Fibroblast of the aortic adventitia (primary cell): ENCODE measurements at regions not wholly inside any gene's neighbourhood (a gene's known extent, or its start where the extent isn't known, plus 50 kb on each side); places are given as distances from the start of the nearest gene placed in this dataset.

Experiments
- DNase-seq: peaks from one replicate; pipeline ENCODE4 v3.0.0-alpha.2; 2010; ENCODE audit warnings: low read depth
- H3K4me3 ChIP-seq: 2 replicates; pipeline ENCODE4 v1.5.1; 2011; ENCODE audit warnings: low read depth, mild to moderate bottlenecking, control low read depth, low read length, moderate library complexity
- CTCF ChIP-seq: IDR thresholded peaks from 2 replicates; pipeline ENCODE4 v1.5.1; 2011; ENCODE audit warnings: mild to moderate bottlenecking, low read length, control low read depth, inconsistent platforms; ENCODE audit not compliant: insufficient read depth

GRCh38 chr3:178451799-178452198 is 84.4 kb upstream of the KCNMB2 start:
- no peak for DNase-seq
- H3K4me3 ChIP-seq: no peak overlapping the region
- no peak for TF ChIP-seq CTCF

- H3K4me3 ChIP-seq: no peak overlapping the region
- peak; percentile 47 for DNase-seq
- TF ChIP-seq CTCF: no peak
These were observed 81.5 kb upstream of the KCNMB2 start for GRCh38 chr3:178454726-178455125.

GRCh38 chr3:178455226-178455625 is 81.0 kb upstream of the KCNMB2 start:
- peak; percentile 4 for DNase-seq

GRCh38 chr3:178455946-178456345 is 80.3 kb upstream of the KCNMB2 start:
- H3K4me3 ChIP-seq: no peak overlapping the region
- DNase-seq: no peak
- TF ChIP-seq CTCF: no peak

More at GRCh38 chr3:178455226-178455625, 81.0 kb upstream of the KCNMB2 start:
- no peak for TF ChIP-seq CTCF
- H3K4me3 ChIP-seq: no peak overlapping the region

- no peak overlapping the region for H3K4me3 ChIP-seq
- no peak for DNase-seq
- no peak for TF ChIP-seq CTCF
These were observed 79.5 kb upstream of the KCNMB2 start for GRCh38 chr3:178456621-178457285.

GRCh38 chr3:178457511-178457910 is 78.7 kb upstream of the KCNMB2 start:
- DNase-seq: no peak
- no peak overlapping the region for H3K4me3 ChIP-seq
- no peak for TF ChIP-seq CTCF
